PFSK-1 (cell line): ENCODE measurements at regions not wholly inside any gene's neighbourhood (a gene's known extent, or its start where the extent isn't known, plus 50 kb on each side); places are given as distances from the start of the nearest gene placed in this dataset.

Experiments used
- POLR2AphosphoS5 ChIP-seq: IDR thresholded peaks from 2 replicates; pipeline ENCODE4 v1.6.1; 2012; ENCODE audit warnings: low read depth, mild to moderate bottlenecking, control low read depth, low read length, moderate library complexity
- SIN3A ChIP-seq: IDR thresholded peaks from 2 replicates; pipeline ENCODE4 v1.6.1; 2012; ENCODE audit warnings: mild to moderate bottlenecking, low read length, moderate library complexity, borderline replicate concordance; ENCODE audit not compliant: insufficient read depth
- TAF1 ChIP-seq: IDR thresholded peaks from 2 replicates; pipeline ENCODE4 v1.6.1; 2012; ENCODE audit warnings: low read length, control low read depth, borderline replicate concordance; ENCODE audit not compliant: insufficient read depth
- TF ChIP-seq, protein P1 (sequence below), 2 experiments: IDR thresholded peaks; 2 replicates each; pipeline versions ENCODE4 v1.6.1 to v1.8.0; 2011 to 2012; ENCODE audit warnings: low read depth in 2 of 2, low read length in 2 of 2, control low read depth in 1 of 2, inconsistent platforms in 1 of 2, mild to moderate bottlenecking in 1 of 2, moderate library complexity in 1 of 2; ENCODE audit not compliant: insufficient read depth in 1 of 2

DNA sequence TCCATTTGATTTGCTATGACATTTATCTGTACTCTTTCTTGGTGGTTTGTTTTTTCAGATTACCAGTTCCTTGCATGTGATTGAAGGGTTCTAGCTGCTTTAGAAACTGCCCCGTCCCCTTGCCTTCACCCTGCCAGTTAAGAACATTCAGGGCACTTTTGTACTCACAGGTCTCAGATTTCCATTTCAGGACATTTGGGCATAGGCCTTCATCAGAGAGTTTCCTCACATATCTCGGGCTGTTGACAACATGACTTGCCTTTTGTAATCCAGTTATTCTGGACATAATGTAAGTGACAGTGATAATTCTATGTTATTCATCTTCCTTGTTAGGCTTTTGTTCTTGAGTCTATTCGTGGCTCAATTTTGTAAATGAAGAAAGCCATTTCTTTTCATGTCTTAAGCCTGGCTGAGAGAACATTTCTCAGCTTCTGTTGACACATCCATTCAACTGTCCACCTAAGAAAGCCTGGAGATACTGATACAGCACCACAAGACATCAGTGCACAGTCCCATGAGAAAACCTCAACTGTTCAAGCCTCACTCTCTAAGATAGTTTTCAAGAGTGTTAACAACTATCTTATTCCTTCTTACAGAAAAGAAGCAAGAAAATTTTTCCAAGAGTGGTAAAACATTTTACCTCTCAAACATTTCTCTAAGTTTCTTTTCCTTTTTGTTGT lies 209.3 kb upstream of the SGK1 start:
- TF ChIP-seq POLR2AphosphoS5 (no peak), TAF1 (no peak), SIN3A (no peak)
- TF ChIP-seq, protein P1, sequence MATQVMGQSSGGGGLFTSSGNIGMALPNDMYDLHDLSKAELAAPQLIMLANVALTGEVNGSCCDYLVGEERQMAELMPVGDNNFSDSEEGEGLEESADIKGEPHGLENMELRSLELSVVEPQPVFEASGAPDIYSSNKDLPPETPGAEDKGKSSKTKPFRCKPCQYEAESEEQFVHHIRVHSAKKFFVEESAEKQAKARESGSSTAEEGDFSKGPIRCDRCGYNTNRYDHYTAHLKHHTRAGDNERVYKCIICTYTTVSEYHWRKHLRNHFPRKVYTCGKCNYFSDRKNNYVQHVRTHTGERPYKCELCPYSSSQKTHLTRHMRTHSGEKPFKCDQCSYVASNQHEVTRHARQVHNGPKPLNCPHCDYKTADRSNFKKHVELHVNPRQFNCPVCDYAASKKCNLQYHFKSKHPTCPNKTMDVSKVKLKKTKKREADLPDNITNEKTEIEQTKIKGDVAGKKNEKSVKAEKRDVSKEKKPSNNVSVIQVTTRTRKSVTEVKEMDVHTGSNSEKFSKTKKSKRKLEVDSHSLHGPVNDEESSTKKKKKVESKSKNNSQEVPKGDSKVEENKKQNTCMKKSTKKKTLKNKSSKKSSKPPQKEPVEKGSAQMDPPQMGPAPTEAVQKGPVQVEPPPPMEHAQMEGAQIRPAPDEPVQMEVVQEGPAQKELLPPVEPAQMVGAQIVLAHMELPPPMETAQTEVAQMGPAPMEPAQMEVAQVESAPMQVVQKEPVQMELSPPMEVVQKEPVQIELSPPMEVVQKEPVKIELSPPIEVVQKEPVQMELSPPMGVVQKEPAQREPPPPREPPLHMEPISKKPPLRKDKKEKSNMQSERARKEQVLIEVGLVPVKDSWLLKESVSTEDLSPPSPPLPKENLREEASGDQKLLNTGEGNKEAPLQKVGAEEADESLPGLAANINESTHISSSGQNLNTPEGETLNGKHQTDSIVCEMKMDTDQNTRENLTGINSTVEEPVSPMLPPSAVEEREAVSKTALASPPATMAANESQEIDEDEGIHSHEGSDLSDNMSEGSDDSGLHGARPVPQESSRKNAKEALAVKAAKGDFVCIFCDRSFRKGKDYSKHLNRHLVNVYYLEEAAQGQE (IDR thresholded peaks at IDR 0.05; ENCODE audit: insufficient read depth in 1 of 2, low read depth in 2 of 2, low read length in 2 of 2), result no peak
